Neural progenitor cell (in vitro differentiated cells): ENCODE measurements at regions not wholly inside any gene's neighbourhood (a gene's known extent, or its start where the extent isn't known, plus 50 kb on each side); places are given as distances from the start of the nearest gene placed in this dataset.

ENCODE experiments used
- DNase-seq: peaks from one replicate; pipeline ENCODE4 v3.0.0-alpha.2; 2016; ENCODE audit warnings: low spot score
- H2AFZ ChIP-seq: fragments of 200-600 bp; sonication (generic); replicated peaks from 2 replicates; pipeline ENCODE4 v1.6.1; 2016; ENCODE audit warnings: antibody characterized with exemption
- H3F3A ChIP-seq: fragments of 200-600 bp; sonication (generic); 2 replicates; pipeline ENCODE4 v1.6.1; 2016; ENCODE audit warnings: antibody characterized with exemption, low read depth
- H3K27ac ChIP-seq: fragments of 200-600 bp; sonication (generic); 2 replicates; pipeline ENCODE4 v1.5.1; 2016; ENCODE audit warnings: mild to moderate bottlenecking
- H3K27me3 ChIP-seq: fragments of 200-600 bp; sonication (generic); 2 replicates; pipeline ENCODE4 v1.6.1; 2016; ENCODE audit warnings: mild to moderate bottlenecking, moderate library complexity
- H3K36me3 ChIP-seq: fragments of 200-600 bp; sonication (generic); 2 replicates; pipeline ENCODE4 v1.5.1; 2016
- H3K4me1 ChIP-seq: fragments of 200-600 bp; sonication (generic); 2 replicates; pipeline ENCODE4 v1.6.1; 2016; ENCODE audit warnings: mixed run types
- H3K4me2 ChIP-seq: fragments of 200-600 bp; sonication (generic); 2 replicates; pipeline ENCODE4 v1.6.1; 2016
- H3K4me3 ChIP-seq: fragments of 200-600 bp; sonication (generic); 2 replicates; pipeline ENCODE4 v1.5.1; 2016
- H3K79me2 ChIP-seq: fragments of 200-600 bp; sonication (generic); 2 replicates; pipeline ENCODE4 v1.6.1; 2016; ENCODE audit warnings: low read depth
- H3K9ac ChIP-seq: fragments of 200-600 bp; sonication (generic); 2 replicates; pipeline ENCODE4 v1.6.1; 2016
- H3K9me3 ChIP-seq: fragments of 200-600 bp; sonication (generic); 2 replicates; pipeline ENCODE4 v1.5.1; 2016; ENCODE audit warnings: low read depth
- H4K20me1 ChIP-seq: fragments of 200-600 bp; sonication (generic); 2 replicates; pipeline ENCODE4 v1.6.1; 2016; ENCODE audit warnings: low read depth
- H3K27ac Mint-ChIP-seq: 3 replicates; pipeline ENCODE4 v1.8.0; 2021; ENCODE audit warnings: mixed read lengths
- H3K27me3 Mint-ChIP-seq: 2 replicates; pipeline ENCODE4 v1.8.0; 2022; ENCODE audit warnings: low read depth, mild to moderate bottlenecking, inconsistent platforms, moderate library complexity, mixed read lengths; ENCODE audit not compliant: insufficient read depth
- H3K36me3 Mint-ChIP-seq: 3 replicates; pipeline ENCODE4 v1.8.0; 2021; ENCODE audit warnings: mixed read lengths
- H3K4me1 Mint-ChIP-seq: 3 replicates; pipeline ENCODE4 v1.8.0; 2021; ENCODE audit warnings: mixed read lengths
- H3K4me3 Mint-ChIP-seq: 3 replicates; pipeline ENCODE4 v1.8.0; 2021; ENCODE audit warnings: mild to moderate bottlenecking, moderate library complexity, mixed read lengths
- H3K9me3 Mint-ChIP-seq: 3 replicates; pipeline ENCODE4 v1.8.0; 2020; ENCODE audit warnings: mixed read lengths
- EZH2 ChIP-seq: fragments of 200-600 bp; sonication (generic); IDR thresholded peaks from 2 replicates; pipeline ENCODE4 v1.6.1; 2017; ENCODE audit warnings: antibody characterized with exemption, mild to moderate bottlenecking, moderate library complexity
- EZH2phosphoT487 ChIP-seq: fragments of 200-600 bp; sonication (generic); IDR thresholded peaks from 2 replicates; pipeline ENCODE4 v1.6.1; 2017; ENCODE audit warnings: antibody characterized with exemption
- TF ChIP-seq, protein P1 (sequence below): fragments of 200-600 bp; sonication (generic); IDR thresholded peaks from 2 replicates; pipeline ENCODE4 v1.5.1; 2017; ENCODE audit warnings: antibody characterized with exemption, mild to moderate bottlenecking

DNA sequence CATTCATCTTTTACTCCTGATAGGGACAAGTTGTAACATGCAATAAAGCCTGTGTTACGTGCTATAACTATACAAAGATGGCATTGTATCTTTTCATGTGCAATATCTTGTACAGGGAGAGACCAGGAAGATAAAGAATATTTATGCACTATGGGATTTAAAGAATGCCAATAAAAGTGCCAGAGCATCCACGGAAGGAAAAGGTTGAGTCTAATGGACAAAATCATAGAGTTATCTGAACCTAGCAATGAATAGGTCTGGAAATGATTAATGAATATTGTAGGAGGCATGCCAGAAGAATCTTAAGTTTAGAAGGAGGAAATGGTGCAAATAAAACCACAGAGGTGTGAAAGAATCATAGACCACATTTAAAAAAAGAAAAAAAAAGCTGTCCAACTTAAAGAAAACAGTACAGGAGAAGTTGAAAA is 263.9 kb downstream of the KCNC2 start:
- Mint-ChIP-seq H3K27ac (no peak overlapping the region), H3K9me3 (peaks cover 2% of the 10 kb centered on the region), H3K4me1 (no peaks in the 10 kb centered on the region), H3K27me3 (no peaks in the 10 kb centered on the region), H3K4me3 (no peak overlapping the region), H3K36me3 (no peaks in the 10 kb centered on the region)
- H4K20me1 ChIP-seq, result no peaks in the 10 kb centered on the region
- no peaks in the 10 kb centered on the region for H3K27me3 ChIP-seq
- no peaks in the 10 kb centered on the region for H3F3A ChIP-seq
- no peaks in the 10 kb centered on the region for H3K9me3 ChIP-seq
- H3K79me2 ChIP-seq, result no peaks in the 10 kb centered on the region
- no peak overlapping the region for H3K4me3 ChIP-seq
- no peaks in the 10 kb centered on the region for H3K36me3 ChIP-seq
- H3K4me2 ChIP-seq, result no peak overlapping the region
- TF ChIP-seq EZH2 (no peak), EZH2phosphoT487 (no peak)
- TF ChIP-seq, protein P1, sequence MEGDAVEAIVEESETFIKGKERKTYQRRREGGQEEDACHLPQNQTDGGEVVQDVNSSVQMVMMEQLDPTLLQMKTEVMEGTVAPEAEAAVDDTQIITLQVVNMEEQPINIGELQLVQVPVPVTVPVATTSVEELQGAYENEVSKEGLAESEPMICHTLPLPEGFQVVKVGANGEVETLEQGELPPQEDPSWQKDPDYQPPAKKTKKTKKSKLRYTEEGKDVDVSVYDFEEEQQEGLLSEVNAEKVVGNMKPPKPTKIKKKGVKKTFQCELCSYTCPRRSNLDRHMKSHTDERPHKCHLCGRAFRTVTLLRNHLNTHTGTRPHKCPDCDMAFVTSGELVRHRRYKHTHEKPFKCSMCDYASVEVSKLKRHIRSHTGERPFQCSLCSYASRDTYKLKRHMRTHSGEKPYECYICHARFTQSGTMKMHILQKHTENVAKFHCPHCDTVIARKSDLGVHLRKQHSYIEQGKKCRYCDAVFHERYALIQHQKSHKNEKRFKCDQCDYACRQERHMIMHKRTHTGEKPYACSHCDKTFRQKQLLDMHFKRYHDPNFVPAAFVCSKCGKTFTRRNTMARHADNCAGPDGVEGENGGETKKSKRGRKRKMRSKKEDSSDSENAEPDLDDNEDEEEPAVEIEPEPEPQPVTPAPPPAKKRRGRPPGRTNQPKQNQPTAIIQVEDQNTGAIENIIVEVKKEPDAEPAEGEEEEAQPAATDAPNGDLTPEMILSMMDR, result no peak
- DNase-seq, result no peak
- no peak overlapping the region for H3K27ac ChIP-seq
- H3K9ac ChIP-seq, result no peak overlapping the region
- H3K4me1 ChIP-seq, result no peaks in the 10 kb centered on the region
- H2AFZ ChIP-seq, result no peak overlapping the region

DNA sequence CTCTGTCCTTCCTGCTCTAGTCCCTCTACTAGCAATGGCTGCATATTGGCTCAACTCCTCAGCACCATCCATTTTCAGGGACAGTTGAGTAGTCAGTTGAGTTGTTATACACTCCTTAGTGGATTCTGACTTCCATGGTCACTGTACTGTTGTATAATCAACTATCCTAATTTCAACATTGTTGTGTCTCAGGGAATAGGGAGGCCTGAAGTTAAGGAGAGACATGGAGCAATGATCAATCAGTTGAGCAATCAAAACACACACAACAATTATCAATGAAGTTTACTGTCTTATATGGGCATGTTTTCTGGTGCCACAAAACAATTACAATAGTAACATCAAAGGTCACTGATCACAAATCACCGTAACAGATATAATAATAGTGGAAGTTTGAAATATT is 255.9 kb downstream of the KCNC2 start:
- no peaks in the 10 kb centered on the region for H3K36me3 ChIP-seq
- no peaks in the 10 kb centered on the region for H3K79me2 ChIP-seq
- Mint-ChIP-seq H3K9me3 (peaks cover 15% of the 10 kb centered on the region), H3K27ac (no peak overlapping the region), H3K4me3 (no peak overlapping the region), H3K4me1 (no peaks in the 10 kb centered on the region), H3K27me3 (no peaks in the 10 kb centered on the region), H3K36me3 (no peaks in the 10 kb centered on the region)
- H3K4me1 ChIP-seq, result no peaks in the 10 kb centered on the region
- no peaks in the 10 kb centered on the region for H3F3A ChIP-seq
- H3K4me3 ChIP-seq, result no peak overlapping the region
- no peaks in the 10 kb centered on the region for H3K27me3 ChIP-seq
- H2AFZ ChIP-seq, result no peak overlapping the region
- no peak overlapping the region for H3K4me2 ChIP-seq
- DNase-seq, result no peak
- no peak for TF ChIP-seq EZH2
- TF ChIP-seq, protein P1, result no peak
- TF ChIP-seq EZH2phosphoT487, result no peak
- no peaks in the 10 kb centered on the region for H3K9me3 ChIP-seq
- no peak overlapping the region for H3K27ac ChIP-seq
- no peak overlapping the region for H3K9ac ChIP-seq
- H4K20me1 ChIP-seq, result no peaks in the 10 kb centered on the region

DNA sequence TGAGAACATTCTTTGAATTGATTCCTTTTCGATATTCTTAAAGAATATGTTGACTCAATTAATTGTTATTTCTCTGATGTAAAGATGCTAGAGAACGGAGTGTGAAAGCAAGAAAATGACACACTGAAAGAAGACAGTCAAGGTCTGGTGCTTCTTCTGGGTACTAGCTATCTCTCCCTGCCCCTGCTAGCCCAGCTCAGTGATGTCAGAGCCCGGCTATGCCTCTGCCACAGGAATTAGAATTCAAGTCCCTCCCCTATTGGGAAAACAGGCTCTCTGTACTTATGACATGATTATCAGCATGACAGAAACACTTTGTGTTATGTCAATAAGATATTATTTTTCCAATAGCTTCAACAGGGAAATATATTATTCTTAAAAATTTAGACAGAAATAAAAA is 252.4 kb downstream of the KCNC2 start:
- H3K27ac ChIP-seq, result no peak overlapping the region
- H3K36me3 ChIP-seq, result no peaks in the 10 kb centered on the region
- no peaks in the 10 kb centered on the region for H4K20me1 ChIP-seq
- Mint-ChIP-seq H3K27ac (no peak overlapping the region), H3K4me3 (no peak overlapping the region), H3K36me3 (no peaks in the 10 kb centered on the region), H3K4me1 (no peaks in the 10 kb centered on the region), H3K9me3 (peaks cover 13% of the 10 kb centered on the region), H3K27me3 (no peaks in the 10 kb centered on the region)
- H3K4me2 ChIP-seq, result no peak overlapping the region
- no peak overlapping the region for H3K9ac ChIP-seq
- H3K4me3 ChIP-seq, result no peak overlapping the region
- no peak for DNase-seq
- H2AFZ ChIP-seq, result no peak overlapping the region
- no peaks in the 10 kb centered on the region for H3K4me1 ChIP-seq
- TF ChIP-seq, protein P1, result no peak
- TF ChIP-seq EZH2phosphoT487, result no peak
- no peak for TF ChIP-seq EZH2
- no peaks in the 10 kb centered on the region for H3K9me3 ChIP-seq
- H3F3A ChIP-seq, result no peaks in the 10 kb centered on the region
- H3K27me3 ChIP-seq, result no peaks in the 10 kb centered on the region
- no peaks in the 10 kb centered on the region for H3K79me2 ChIP-seq

DNA sequence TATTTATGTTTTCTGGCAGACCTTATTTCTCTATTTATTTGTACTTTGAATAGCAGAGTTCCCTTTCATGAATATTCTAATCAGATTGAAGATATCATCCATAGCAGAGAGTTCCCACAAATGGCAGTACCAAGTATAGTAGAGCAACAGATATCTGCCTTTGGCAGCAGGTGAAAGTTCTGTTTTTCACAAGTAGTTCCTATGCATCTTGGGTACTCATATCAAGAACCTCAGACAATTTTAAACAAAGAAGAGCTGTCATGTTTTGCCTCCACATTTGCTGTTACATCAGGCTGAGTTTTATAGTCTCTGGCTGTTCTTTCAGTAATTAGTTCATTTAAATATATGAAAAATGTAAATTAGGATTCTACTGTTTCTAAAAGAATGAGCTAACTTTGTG is 252.0 kb downstream of the KCNC2 start:
- Histone ChIP-seq H3K27ac (no peak overlapping the region), H3K36me3 (no peaks in the 10 kb centered on the region), H3K4me3 (no peak overlapping the region), H4K20me1 (no peaks in the 10 kb centered on the region), H3K9ac (no peak overlapping the region), H3K9me3 (no peaks in the 10 kb centered on the region), H3K27me3 (no peaks in the 10 kb centered on the region), H3K4me1 (no peaks in the 10 kb centered on the region), H3F3A (no peaks in the 10 kb centered on the region), H2AFZ (no peak overlapping the region), H3K79me2 (no peaks in the 10 kb centered on the region), H3K4me2 (no peak overlapping the region)
- H3K27me3 Mint-ChIP-seq, result no peaks in the 10 kb centered on the region
- no peak for TF ChIP-seq EZH2phosphoT487
- no peaks in the 10 kb centered on the region for H3K4me1 Mint-ChIP-seq
- no peaks in the 10 kb centered on the region for H3K36me3 Mint-ChIP-seq
- H3K27ac Mint-ChIP-seq, result no peak overlapping the region
- DNase-seq, result no peak
- no peak overlapping the region for H3K4me3 Mint-ChIP-seq
- H3K9me3 Mint-ChIP-seq, result peaks cover 13% of the 10 kb centered on the region
